HepG2 (cell line): ENCODE measurements at regions not wholly inside any gene's neighbourhood (a gene's known extent, or its start where the extent isn't known, plus 50 kb on each side); places are given as distances from the start of the nearest gene placed in this dataset.

Experiments used
- ATAC-seq: fragments of 200-7000 bp; cut with Tn5 transposase; 3 replicates; pipeline ENCODE4 v1.9.1; 2020; ENCODE audit warnings: mild to moderate bottlenecking, moderate library complexity
- BruUV-seq: library from RNA; stranded (reverse); fragments of 400-500 nt; replicated peaks from 2 replicates; lab custom pipeline; 2021; lab: Mats Ljungman, UMichigan
- CTCF ChIA-PET: fragments of 300-600 bp; formaldehyde crosslinking; extraction: SDS; loops from one replicate; lab custom pipeline; 2021; ENCODE audit warnings: low total read pairs, inconsistent platforms, low intra/inter-chr PET ratio; lab: Yijun Ruan, JAX
- POLR2A ChIA-PET: fragments of 350-600 bp; sonication (Branson Sonifier 250); formaldehyde crosslinking; loops from one replicate; lab custom pipeline; 2020; ENCODE audit warnings: antibody characterized with exemption, inconsistent platforms; lab: Yijun Ruan, JAX
- DNase-seq: peaks from one replicate; pipeline ENCODE4 v3.0.0-alpha.2; 2015; ENCODE audit warnings: low spot score
- FAIRE-seq: peaks from 3 replicates; lab custom pipeline; 2011; peaks lifted over from hg19 to GRCh38; lab: Jason Lieb, UNC
- H2AFZ ChIP-seq: one replicate; pipeline ENCODE4 v1.6.1; 2011; ENCODE audit warnings: low read length, inconsistent platforms
- H3K27ac ChIP-seq: fragments of 300-600 bp; 3 replicates; pipeline ENCODE4 v1.8.0; 2011; ENCODE audit warnings: mixed run types, mild to moderate bottlenecking, mixed read lengths, low read length, inconsistent platforms; ENCODE audit not compliant: insufficient read depth; ENCODE audit errors: extremely low read length
- H3K27me3 ChIP-seq, 2 experiments: fragments of 200-600 bp in 1 of 2; 2 replicates in 1 of 2; 3 replicates in 1 of 2; pipeline versions ENCODE4 v1.6.0 to v1.8.0; 2011; ENCODE audit warnings: low read length in 2 of 2, mild to moderate bottlenecking in 2 of 2, moderate library complexity in 2 of 2, inconsistent platforms in 1 of 2; ENCODE audit not compliant: insufficient read depth in 2 of 2, control insufficient read depth in 1 of 2
- H3K36me3 ChIP-seq, 2 experiments: fragments of 200-600 bp in 1 of 2; replicated peaks in 1 of 2; 2 replicates in 1 of 2; 3 replicates in 1 of 2; pipeline versions ENCODE4 v1.5.1 to v1.8.0; 2011; ENCODE audit warnings: low read length in 2 of 2, inconsistent platforms in 1 of 2; ENCODE audit not compliant: insufficient read depth in 2 of 2, control insufficient read depth in 1 of 2
- H3K4me1 ChIP-seq: 2 replicates; pipeline ENCODE4 v1.5.1; 2012; ENCODE audit warnings: low read length, inconsistent platforms; ENCODE audit not compliant: insufficient read depth
- H3K4me2 ChIP-seq: 2 replicates; pipeline ENCODE4 v1.6.0; 2011; ENCODE audit warnings: low read depth, low read length, inconsistent platforms
- H3K4me3 ChIP-seq, 3 experiments: fragments of 200-600 bp in 1 of 3; sonication (generic), shearing (Covaris generic) in 1 of 3; replicated peaks in 1 of 3; 2 replicates each; pipeline ENCODE4 v1.5.1; 2011 to 2016; ENCODE audit warnings: low read length in 3 of 3, inconsistent platforms in 2 of 3, low read depth in 2 of 3, mild to moderate bottlenecking in 2 of 3, control low read depth in 1 of 3, mixed read lengths in 1 of 3; ENCODE audit not compliant: insufficient read depth in 1 of 3
- H3K79me2 ChIP-seq: one replicate; pipeline ENCODE4 v1.6.1; 2011; ENCODE audit warnings: low read length, inconsistent platforms; ENCODE audit not compliant: insufficient read depth
- H3K9ac ChIP-seq: 2 replicates; pipeline ENCODE4 v1.6.0; 2011; ENCODE audit warnings: mild to moderate bottlenecking, low read depth, low read length, inconsistent platforms; ENCODE audit not compliant: insufficient read depth
- H3K9me3 ChIP-seq: 2 replicates; pipeline ENCODE4 v1.5.1; 2012; ENCODE audit warnings: mild to moderate bottlenecking, low read length
- H4K20me1 ChIP-seq: 2 replicates; pipeline ENCODE4 v1.6.0; 2011; ENCODE audit warnings: inconsistent platforms, mild to moderate bottlenecking, low read length, moderate library complexity; ENCODE audit not compliant: insufficient read depth
- AGO1 ChIP-seq: fragments of 200-400 bp; formaldehyde crosslinking; IDR thresholded peaks from 2 replicates; pipeline ENCODE4 v1.6.1; 2017; ENCODE audit warnings: mild to moderate bottlenecking, low read depth, low read length, moderate library complexity; ENCODE audit not compliant: poor library complexity, severe bottlenecking
- GATAD2A ChIP-seq: IDR thresholded peaks from 2 replicates; pipeline ENCODE4 v1.6.1; 2016
- KDM1A ChIP-seq: IDR thresholded peaks from 2 replicates; pipeline ENCODE4 v1.6.1; 2016; ENCODE audit warnings: missing compliant biosample characterization
- NR2F2 ChIP-seq: IDR thresholded peaks from 2 replicates; pipeline ENCODE4 v1.6.1; 2012; ENCODE audit warnings: low read depth, inconsistent platforms, borderline replicate concordance
- ONECUT2 ChIP-seq: sonication (generic); formaldehyde crosslinking; IDR thresholded peaks from 2 replicates; pipeline ENCODE4 v1.4.0; 2020; ENCODE audit warnings: missing genetic modification reagents
- RARG ChIP-seq: sonication (generic); formaldehyde crosslinking; IDR thresholded peaks from 2 replicates; pipeline ENCODE4 v1.4.0; 2020; ENCODE audit warnings: low read depth, mild to moderate bottlenecking, missing genetic modification reagents
- ZC3H4 ChIP-seq: sonication (generic); formaldehyde crosslinking; IDR thresholded peaks from 2 replicates; pipeline ENCODE4 v1.4.0; 2020; ENCODE audit warnings: missing genetic modification reagents, borderline replicate concordance
- ZSCAN21 ChIP-seq: sonication (generic); formaldehyde crosslinking; IDR thresholded peaks from 2 replicates; pipeline ENCODE4 v1.8.0; 2022; ENCODE audit warnings: mild to moderate bottlenecking, missing genetic modification reagents, moderate library complexity, borderline replicate concordance
- WGBS: methylation state at CpG from one replicate; pipeline ENCODE4 v1.1.6; 2017; ENCODE audit warnings: low lambda C conversion rate; 5-methylcytosine and 5-hydroxymethylcytosine counted together
- in situ Hi-C: cut with HindIII; loops from 2 replicates; pipeline ENCODE4 v1.10.0; 2017; ENCODE audit warnings: low pct_unique_long_range_greater_than_20kb; ENCODE audit not compliant: extremely low pct_ligation_motif_present
- intact Hi-C: fragments of 100-400 bp; cut with micrococcal nuclease; formaldehyde crosslinking; loops from one replicate; pipeline ENCODE4 v1.10.0; 2022; ENCODE audit not compliant: unreplicated experiment
- TF ChIP-seq, protein P1 (sequence below): sonication (generic); formaldehyde crosslinking; IDR thresholded peaks from 2 replicates; pipeline ENCODE4 v1.5.0; 2020; ENCODE audit warnings: mild to moderate bottlenecking, missing genetic modification reagents
- TF ChIP-seq, protein P2 (sequence below): sonication (generic); formaldehyde crosslinking; IDR thresholded peaks from 2 replicates; pipeline ENCODE4 v1.5.0; 2020; ENCODE audit warnings: missing genetic modification reagents

- no peak overlapping the region for H2AFZ ChIP-seq
- no peak overlapping the region for H3K4me2 ChIP-seq
- no peak overlapping the region for H3K27ac ChIP-seq
- 10% methylated on average over 4 of the region's 7 CpGs for WGBS
- ChIA-PET CTCF (no interaction called here), POLR2A (no interaction called here)
- ATAC-seq (peak; percentile 29), DNase-seq (no peak), FAIRE-seq (no peak)
- no peak overlapping the region for H3K4me3 ChIP-seq
- no peaks in the 10 kb centered on the region for H3K4me1 ChIP-seq
- H3K79me2 ChIP-seq = no peaks in the 10 kb centered on the region
- H3K36me3 ChIP-seq = no peaks in the 10 kb centered on the region
- no peaks in the 10 kb centered on the region for H3K9me3 ChIP-seq
- no peaks in the 10 kb centered on the region for H3K27me3 ChIP-seq
- in situ Hi-C loops = no loop called here
- TF ChIP-seq RARG (CRISPR knock-in tag) (no peak), AGO1 (no peak)
- H3K9ac ChIP-seq = no peak overlapping the region
- no TSS peak for BruUV-seq
- intact Hi-C loops = no loop called here
- H4K20me1 ChIP-seq = no peaks in the 10 kb centered on the region
Measured at GRCh38 chr4:35038845-35039244, 1205.5 kb downstream of the ARAP2 start.

- no TSS peak for BruUV-seq
- Histone ChIP-seq H3K27ac (no peak overlapping the region), H3K4me1 (no peaks in the 10 kb centered on the region), H3K9me3 (no peaks in the 10 kb centered on the region), H3K4me3 (no peak overlapping the region), H3K79me2 (no peaks in the 10 kb centered on the region), H2AFZ (no peak overlapping the region), H3K36me3 (no peaks in the 10 kb centered on the region), H3K27me3 (no peaks in the 10 kb centered on the region), H3K9ac (no peak overlapping the region), H4K20me1 (no peaks in the 10 kb centered on the region), H3K4me2 (no peak overlapping the region)
- DNase-seq = no peak
- WGBS = 52% methylated on average over 9 of the region's 9 CpGs
- ChIA-PET CTCF (no interaction called here), POLR2A (no interaction called here)
- intact Hi-C loops = no loop called here
- FAIRE-seq = no peak
- in situ Hi-C loops = no loop called here
- ATAC-seq = no peak
- TF ChIP-seq ZC3H4 (no peak), NR2F2 (no peak), ONECUT2 (no peak), GATAD2A (CRISPR knock-in tag) (no peak), ZSCAN21 (no peak), KDM1A (CRISPR knock-in tag) (no peak)
- TF ChIP-seq, protein P1, sequence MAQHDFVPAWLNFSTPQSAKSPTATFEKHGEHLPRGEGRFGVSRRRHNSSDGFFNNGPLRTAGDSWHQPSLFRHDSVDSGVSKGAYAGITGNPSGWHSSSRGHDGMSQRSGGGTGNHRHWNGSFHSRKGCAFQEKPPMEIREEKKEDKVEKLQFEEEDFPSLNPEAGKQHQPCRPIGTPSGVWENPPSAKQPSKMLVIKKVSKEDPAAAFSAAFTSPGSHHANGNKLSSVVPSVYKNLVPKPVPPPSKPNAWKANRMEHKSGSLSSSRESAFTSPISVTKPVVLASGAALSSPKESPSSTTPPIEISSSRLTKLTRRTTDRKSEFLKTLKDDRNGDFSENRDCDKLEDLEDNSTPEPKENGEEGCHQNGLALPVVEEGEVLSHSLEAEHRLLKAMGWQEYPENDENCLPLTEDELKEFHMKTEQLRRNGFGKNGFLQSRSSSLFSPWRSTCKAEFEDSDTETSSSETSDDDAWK (CRISPR knock-in tag) = no peak
- TF ChIP-seq, protein P2, sequence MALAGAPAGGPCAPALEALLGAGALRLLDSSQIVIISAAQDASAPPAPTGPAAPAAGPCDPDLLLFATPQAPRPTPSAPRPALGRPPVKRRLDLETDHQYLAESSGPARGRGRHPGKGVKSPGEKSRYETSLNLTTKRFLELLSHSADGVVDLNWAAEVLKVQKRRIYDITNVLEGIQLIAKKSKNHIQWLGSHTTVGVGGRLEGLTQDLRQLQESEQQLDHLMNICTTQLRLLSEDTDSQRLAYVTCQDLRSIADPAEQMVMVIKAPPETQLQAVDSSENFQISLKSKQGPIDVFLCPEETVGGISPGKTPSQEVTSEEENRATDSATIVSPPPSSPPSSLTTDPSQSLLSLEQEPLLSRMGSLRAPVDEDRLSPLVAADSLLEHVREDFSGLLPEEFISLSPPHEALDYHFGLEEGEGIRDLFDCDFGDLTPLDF (CRISPR knock-in tag) = no peak
Measured at GRCh38 chr4:35052546-35052945, 1191.8 kb downstream of the ARAP2 start.
